BJ (cell line): ENCODE measurements at regions not wholly inside any gene's neighbourhood (a gene's known extent, or its start where the extent isn't known, plus 50 kb on each side); places are given as distances from the start of the nearest gene placed in this dataset.

Experiments used
- CTCF ChIA-PET: fragments of 350-600 bp; formaldehyde crosslinking; extraction: SDS; loops from one replicate; lab custom pipeline; 2021; ENCODE audit warnings: antibody characterized with exemption, inconsistent platforms; lab: Yijun Ruan, JAX
- POLR2A ChIA-PET: fragments of 300-600 bp; sonication (Branson Sonifier 250); formaldehyde crosslinking; extraction: SDS; loops from one replicate; lab custom pipeline; 2021; ENCODE audit warnings: antibody characterized with exemption; lab: Charles Lee
- DNase-seq: peaks from one replicate; pipeline ENCODE4 v3.0.0-alpha.2; 2011; ENCODE audit warnings: low read depth
- H3K27me3 ChIP-seq: 2 replicates; pipeline ENCODE4 v1.6.0; 2011; ENCODE audit warnings: low read length; ENCODE audit not compliant: control insufficient read depth, insufficient read depth
- H3K36me3 ChIP-seq: 2 replicates; pipeline ENCODE4 v1.5.1; 2011; ENCODE audit warnings: low read length; ENCODE audit not compliant: control insufficient read depth, insufficient read depth
- H3K4me3 ChIP-seq: 2 replicates; pipeline ENCODE4 v1.5.1; 2011; ENCODE audit warnings: low read depth, mild to moderate bottlenecking, control low read depth, low read length
- TF ChIP-seq, protein P1 (sequence below): IDR thresholded peaks from 2 replicates; pipeline ENCODE4 v1.5.1; 2011; ENCODE audit warnings: low read depth, mild to moderate bottlenecking, control low read depth, inconsistent platforms, low read length, moderate library complexity; ENCODE audit not compliant: insufficient read depth

DNA sequence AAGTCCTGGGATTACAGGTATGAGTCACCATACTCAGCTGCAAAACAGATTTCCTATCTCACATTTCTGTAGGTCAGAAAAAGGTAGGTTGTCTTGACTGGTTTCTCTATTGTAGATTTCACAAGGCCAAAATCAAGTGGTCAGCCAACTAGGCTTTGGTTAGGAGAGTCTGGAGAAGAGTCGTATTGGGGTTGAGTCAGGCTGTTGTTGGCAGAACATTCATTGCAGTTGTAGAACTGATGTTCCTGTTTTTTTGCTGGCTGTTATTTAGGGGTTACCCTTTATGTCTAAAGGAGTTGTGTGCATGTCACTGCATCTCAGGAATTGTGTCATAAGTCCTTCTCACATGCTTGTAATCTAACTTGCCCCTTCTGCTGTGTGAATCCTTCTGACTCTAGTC is 814.2 kb upstream of the GRAMD2B start:
- TF ChIP-seq, protein P1, sequence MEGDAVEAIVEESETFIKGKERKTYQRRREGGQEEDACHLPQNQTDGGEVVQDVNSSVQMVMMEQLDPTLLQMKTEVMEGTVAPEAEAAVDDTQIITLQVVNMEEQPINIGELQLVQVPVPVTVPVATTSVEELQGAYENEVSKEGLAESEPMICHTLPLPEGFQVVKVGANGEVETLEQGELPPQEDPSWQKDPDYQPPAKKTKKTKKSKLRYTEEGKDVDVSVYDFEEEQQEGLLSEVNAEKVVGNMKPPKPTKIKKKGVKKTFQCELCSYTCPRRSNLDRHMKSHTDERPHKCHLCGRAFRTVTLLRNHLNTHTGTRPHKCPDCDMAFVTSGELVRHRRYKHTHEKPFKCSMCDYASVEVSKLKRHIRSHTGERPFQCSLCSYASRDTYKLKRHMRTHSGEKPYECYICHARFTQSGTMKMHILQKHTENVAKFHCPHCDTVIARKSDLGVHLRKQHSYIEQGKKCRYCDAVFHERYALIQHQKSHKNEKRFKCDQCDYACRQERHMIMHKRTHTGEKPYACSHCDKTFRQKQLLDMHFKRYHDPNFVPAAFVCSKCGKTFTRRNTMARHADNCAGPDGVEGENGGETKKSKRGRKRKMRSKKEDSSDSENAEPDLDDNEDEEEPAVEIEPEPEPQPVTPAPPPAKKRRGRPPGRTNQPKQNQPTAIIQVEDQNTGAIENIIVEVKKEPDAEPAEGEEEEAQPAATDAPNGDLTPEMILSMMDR = no peak

DNA sequence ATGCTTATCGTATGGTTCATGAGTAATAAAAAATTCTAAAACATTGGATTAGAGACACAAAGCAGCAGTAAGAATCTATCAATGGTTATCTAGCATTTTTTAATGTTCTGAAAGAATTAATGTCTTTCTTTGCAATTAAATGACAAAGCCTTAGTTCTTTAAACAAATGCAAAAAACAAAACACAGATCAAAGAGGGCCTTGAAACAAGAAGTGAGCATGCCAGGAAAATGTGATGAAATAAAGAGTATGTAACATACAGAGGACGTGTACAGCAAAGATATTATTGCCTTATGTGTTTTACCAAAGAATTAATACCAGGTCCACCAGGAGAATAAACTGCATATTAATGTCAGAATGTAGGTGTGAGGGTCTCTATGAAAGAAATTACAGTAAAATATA is 812.3 kb upstream of the GRAMD2B start:
- Histone ChIP-seq H3K4me3 (no peak overlapping the region), H3K36me3 (no peaks in the 10 kb centered on the region), H3K27me3 (no peaks in the 10 kb centered on the region; the same call in 1 of the 2 replicates)
- no peak for DNase-seq
- TF ChIP-seq, protein P1 = no peak
- CTCF ChIA-PET = no interaction called here
- POLR2A ChIA-PET = no interaction called here

More for the DNA sequence above, 814.2 kb upstream of the GRAMD2B start:
- DNase-seq = no peak
- Histone ChIP-seq H3K36me3 (no peaks in the 10 kb centered on the region), H3K27me3 (no peaks in the 10 kb centered on the region; the same call in 1 of the 2 replicates), H3K4me3 (no peak overlapping the region)
- POLR2A ChIA-PET = no interaction called here
- CTCF ChIA-PET = no interaction called here

GRCh38 chr5:125611541-125611940 is 811.7 kb upstream of the GRAMD2B start:
- ChIA-PET POLR2A (no interaction called here), CTCF (no interaction called here)
- DNase-seq = no peak
- Histone ChIP-seq H3K36me3 (no peaks in the 10 kb centered on the region), H3K4me3 (no peak overlapping the region), H3K27me3 (no peaks in the 10 kb centered on the region; the same call in 1 of the 2 replicates)
- TF ChIP-seq, protein P1 = no peak

GRCh38 chr5:125612181-125612721 is 811.0 kb upstream of the GRAMD2B start:
- POLR2A ChIA-PET = no interaction called here
- DNase-seq = no peak
- no peak overlapping the region for H3K4me3 ChIP-seq
- TF ChIP-seq, protein P1 = no peak
- CTCF ChIA-PET = no interaction called here
- no peaks in the 10 kb centered on the region for H3K36me3 ChIP-seq
- no peaks in the 10 kb centered on the region; the same call in 1 of the 2 replicates for H3K27me3 ChIP-seq

DNA sequence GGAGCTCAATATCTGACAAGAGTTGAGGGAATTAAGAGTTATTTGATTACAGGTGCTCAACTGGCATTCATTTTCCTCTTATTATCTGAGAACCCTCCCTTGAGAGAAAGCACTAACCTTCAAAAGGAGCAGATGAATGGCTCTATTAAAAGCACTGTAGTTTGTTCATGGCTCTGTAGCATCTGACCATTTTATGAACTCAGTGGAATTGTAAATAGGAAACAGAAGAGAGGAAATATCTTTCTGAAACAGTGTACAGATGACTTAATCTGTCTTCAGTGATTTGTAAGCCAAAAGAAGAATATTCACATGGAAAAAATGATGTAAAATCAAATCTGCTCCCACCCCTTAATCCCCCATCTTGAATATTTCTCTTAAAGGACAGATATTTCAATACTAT is 810.4 kb upstream of the GRAMD2B start:
- no peak for DNase-seq
- TF ChIP-seq, protein P1 = no peak
- Histone ChIP-seq H3K36me3 (no peaks in the 10 kb centered on the region), H3K27me3 (no peaks in the 10 kb centered on the region; the same call in 1 of the 2 replicates), H3K4me3 (no peak overlapping the region)
- POLR2A ChIA-PET = no interaction called here
- CTCF ChIA-PET = no interaction called here
